ENCODE measurements at regions not wholly inside any gene's neighbourhood (a gene's known extent, or its start where the extent isn't known, plus 50 kb on each side); places are given as distances from the start of the nearest gene placed in this dataset.

DNA sequence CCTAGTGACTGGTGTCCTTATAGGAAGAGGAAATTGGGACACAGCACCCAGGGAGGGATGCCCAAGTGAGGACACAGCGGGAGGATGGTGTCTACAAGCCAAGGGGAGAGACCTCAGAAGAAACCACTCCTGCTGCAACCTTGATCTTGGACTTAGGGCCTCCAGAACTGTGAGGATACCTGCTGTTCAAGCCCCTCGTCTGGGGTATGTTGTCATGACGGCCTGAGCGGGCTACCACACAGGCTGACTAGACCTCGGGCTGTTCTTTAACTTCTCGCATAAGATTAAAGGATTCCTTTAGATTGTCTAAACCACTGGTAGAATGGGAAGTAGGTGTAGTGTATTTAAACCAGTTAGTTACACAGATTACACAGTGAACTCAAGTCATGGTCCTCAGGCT lies 138.3 kb downstream of the ASB1 start:
- DNase-seq (ENCODE audit: low read depth in 2 of 2): no peak
- TF ChIP-seq, protein P1, sequence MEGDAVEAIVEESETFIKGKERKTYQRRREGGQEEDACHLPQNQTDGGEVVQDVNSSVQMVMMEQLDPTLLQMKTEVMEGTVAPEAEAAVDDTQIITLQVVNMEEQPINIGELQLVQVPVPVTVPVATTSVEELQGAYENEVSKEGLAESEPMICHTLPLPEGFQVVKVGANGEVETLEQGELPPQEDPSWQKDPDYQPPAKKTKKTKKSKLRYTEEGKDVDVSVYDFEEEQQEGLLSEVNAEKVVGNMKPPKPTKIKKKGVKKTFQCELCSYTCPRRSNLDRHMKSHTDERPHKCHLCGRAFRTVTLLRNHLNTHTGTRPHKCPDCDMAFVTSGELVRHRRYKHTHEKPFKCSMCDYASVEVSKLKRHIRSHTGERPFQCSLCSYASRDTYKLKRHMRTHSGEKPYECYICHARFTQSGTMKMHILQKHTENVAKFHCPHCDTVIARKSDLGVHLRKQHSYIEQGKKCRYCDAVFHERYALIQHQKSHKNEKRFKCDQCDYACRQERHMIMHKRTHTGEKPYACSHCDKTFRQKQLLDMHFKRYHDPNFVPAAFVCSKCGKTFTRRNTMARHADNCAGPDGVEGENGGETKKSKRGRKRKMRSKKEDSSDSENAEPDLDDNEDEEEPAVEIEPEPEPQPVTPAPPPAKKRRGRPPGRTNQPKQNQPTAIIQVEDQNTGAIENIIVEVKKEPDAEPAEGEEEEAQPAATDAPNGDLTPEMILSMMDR (IDR thresholded peaks at IDR 0.05; ENCODE audit: low read depth, low read length): no peak
- H3K4me3 ChIP-seq (replicated peaks in 1 of 2; ENCODE audit: low read depth in 2 of 2, low read length in 2 of 2): no peak overlapping the region

DNA sequence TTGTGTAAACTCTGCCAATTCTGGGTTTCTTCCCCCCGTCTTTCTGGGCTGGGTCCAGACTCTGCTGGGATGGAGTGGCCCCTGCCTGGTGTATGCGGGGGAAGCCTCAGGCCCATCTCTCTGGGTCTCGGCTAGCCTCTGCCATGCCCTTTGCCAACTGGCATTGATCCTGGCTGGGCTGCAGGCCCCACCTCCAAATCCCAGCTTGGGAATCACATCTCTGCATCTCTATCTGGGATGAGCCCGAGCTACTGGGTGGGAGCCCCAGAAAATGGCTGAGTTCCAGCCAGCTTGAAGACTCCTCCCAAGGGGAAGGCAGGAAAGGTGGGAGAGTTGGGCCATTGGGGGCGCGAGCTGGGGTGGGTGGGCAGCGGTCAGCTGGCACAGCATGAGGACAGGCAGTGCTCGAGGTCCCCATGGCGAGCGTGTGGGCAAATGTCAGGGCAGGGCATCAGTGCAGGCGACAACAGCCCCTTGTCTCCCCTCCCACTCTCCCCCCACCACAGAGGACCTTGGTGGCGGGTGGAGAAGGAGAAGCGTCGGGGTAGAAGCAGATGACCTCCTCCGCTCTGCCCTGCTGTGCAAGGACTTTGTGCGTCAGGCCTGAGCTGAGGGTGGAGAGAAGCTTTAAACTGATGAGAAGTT lies 139.4 kb downstream of the ASB1 start:
- TF ChIP-seq, protein P1 (IDR thresholded peaks at IDR 0.05; ENCODE audit: low read depth, low read length): no peak
- no peak for DNase-seq (ENCODE audit: low read depth in 2 of 2)
- H3K4me3 ChIP-seq (replicated peaks in 1 of 2; ENCODE audit: low read depth in 2 of 2, low read length in 2 of 2): no peak overlapping the region

DNA sequence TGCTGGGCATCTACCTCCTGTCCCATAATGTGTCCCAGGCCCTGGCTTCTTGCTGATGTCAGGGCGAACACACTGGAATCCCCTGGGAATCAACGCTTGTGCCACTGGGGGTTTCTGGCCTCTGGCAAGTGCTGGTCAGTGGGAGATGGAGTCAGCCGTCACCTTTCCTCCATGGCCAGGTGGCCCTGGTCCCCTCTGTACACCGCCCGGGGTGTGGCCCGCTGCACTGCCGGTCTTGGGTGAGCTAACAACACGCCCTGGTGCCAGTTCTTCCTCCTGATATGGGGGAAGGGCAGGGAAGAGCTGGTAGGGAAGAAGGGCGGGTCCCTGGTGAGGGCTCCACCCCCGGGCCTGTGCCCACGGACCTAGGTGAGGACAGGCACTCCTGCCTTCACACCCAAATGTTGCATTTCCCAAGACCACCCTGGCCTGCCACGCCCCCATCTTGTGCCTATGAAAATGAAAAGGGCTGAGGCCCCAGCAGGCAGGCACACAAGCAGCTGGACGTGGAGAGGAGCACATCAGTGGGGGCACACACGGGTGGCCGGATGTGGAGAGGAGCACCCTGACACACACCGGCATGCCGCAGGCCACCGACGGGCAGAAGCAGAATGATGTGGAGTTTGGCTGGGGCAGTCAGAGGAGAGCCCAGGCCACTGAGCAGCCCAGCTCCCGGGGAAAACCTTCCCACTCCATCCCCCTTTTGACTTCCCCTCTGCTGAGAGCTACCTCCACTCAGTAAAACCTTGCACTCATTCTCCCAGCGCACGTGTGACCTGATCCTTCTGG lies 140.5 kb downstream of the ASB1 start:
- H3K4me3 ChIP-seq (replicated peaks in 1 of 2; ENCODE audit: low read depth in 2 of 2, low read length in 2 of 2): no peak overlapping the region
- DNase-seq (ENCODE audit: low read depth in 2 of 2): no peak
- TF ChIP-seq, protein P1 (IDR thresholded peaks at IDR 0.05; ENCODE audit: low read depth, low read length): no peak

DNA sequence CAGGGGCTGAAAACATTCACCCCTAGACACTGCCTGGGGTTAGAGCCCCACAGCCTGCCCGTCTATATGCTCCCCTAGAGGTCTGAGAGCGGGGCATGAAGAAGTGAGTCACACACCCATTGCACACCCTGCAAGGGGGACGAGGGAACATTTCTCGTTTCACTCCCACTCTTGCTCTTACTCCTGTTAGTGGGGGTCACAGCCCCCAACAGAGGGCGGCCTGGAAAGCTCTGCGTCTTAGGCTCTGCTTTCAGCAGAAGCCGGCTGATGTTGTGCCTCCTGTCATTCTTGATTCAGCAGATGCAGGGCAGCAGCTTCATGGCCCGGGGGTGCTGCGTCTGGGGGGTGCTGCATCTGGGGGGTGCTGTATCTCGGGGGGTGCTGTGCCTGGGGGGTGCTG lies 141.3 kb downstream of the ASB1 start:
- H3K4me3 ChIP-seq (replicated peaks in 1 of 2; ENCODE audit: low read depth in 2 of 2, low read length in 2 of 2): no peak overlapping the region
- TF ChIP-seq, protein P1 (IDR thresholded peaks at IDR 0.05; ENCODE audit: low read depth, low read length): no peak
- DNase-seq (ENCODE audit: low read depth in 2 of 2): no peak

DNA sequence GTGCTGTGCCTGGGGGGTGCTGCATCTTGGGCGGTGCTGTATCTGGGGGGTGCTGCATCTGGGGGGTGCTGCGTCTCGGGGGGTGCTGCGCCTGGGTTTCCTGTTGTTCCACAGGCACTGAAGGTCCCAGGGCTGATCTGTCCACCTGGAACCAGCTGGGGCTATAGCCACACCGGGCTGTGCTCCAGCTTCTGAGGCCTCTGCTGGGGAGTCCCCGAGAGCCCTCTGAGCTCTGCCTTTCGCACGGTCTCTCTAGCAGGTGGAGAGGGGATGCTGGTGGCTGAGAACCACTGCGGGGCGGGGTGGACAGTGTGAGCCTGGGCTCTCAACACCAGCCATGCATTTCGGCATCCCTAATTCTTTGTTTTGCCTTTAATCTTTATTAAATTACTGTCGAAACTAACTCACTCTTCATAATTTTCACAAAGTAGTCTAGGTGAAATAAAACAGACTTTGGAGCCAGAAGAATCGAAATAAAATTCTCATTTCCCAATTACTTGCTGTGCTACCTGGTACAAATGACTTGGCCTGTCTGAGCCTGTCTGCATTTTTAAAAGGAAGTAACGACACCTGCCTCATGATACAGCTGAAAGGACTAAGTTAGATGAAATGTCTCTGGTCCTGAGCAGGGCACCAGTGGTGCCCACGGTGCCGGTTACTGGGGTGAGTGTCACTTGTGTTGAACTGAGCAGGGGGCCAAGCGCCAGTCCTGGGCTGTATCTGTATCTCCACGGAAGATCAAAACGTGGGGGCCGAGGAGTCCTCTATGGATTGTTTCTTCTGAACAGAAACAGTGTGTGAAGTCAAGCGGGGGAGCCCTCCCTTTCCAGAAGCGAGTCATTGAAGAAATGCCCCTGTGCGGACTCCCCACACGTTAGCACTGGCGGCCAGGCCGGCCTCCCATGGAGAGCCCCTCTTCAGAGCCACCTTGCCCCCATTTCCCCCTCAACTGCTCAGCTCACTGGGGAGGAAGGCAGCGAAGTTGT lies 142.0 kb downstream of the ASB1 start:
- no peak overlapping the region for H3K4me3 ChIP-seq (replicated peaks in 1 of 2; ENCODE audit: low read depth in 2 of 2, low read length in 2 of 2)
- DNase-seq (ENCODE audit: low read depth in 2 of 2): no peak
- TF ChIP-seq, protein P1 (IDR thresholded peaks at IDR 0.05; ENCODE audit: low read depth, low read length): no peak

DNA sequence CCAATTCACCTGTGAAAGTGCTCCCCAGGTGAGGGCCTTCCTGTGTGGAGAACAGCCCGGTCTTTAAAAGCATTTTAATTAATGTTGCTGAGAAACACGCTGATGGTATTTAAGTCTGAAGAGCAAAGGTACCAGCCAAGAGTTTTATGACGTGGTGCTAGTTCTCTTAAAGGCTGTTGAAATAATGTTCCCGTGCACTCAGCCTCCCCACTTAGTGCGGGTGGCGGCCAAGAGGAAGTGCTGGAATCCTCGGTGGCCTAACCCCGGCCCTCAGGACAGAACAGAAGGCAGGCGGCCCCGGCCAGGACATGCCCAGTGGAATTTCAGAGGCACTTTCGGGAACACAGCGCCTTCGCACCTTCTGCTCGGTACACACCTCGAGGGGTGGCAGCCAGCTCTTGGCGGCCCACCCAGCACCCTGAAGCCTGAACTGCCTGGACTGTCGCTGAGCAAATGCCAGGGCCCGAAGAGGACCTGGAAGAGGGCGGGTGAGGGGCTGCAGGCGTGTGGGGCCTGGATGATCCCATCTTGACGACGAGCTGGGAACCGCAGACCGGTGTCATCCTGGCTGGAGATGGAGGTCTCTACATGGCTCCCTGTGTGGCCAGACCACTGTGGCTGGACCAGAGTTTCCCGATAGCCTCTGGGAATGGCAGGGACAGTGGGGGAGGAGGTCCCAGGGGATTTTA lies 142.9 kb downstream of the ASB1 start:
- no peak overlapping the region for H3K4me3 ChIP-seq (replicated peaks in 1 of 2; ENCODE audit: low read depth in 2 of 2, low read length in 2 of 2)
- TF ChIP-seq, protein P1 (IDR thresholded peaks at IDR 0.05; ENCODE audit: low read depth, low read length): no peak
- DNase-seq (ENCODE audit: low read depth in 2 of 2): peak; percentile 24 to 27
